ENCODE measurements at regions not wholly inside any gene's neighbourhood (a gene's known extent, or its start where the extent isn't known, plus 50 kb on each side); places are given as distances from the start of the nearest gene placed in this dataset.
A peak's percentile ranks its signal among the peaks of the same experiment; 100 is the strongest.

DNA sequence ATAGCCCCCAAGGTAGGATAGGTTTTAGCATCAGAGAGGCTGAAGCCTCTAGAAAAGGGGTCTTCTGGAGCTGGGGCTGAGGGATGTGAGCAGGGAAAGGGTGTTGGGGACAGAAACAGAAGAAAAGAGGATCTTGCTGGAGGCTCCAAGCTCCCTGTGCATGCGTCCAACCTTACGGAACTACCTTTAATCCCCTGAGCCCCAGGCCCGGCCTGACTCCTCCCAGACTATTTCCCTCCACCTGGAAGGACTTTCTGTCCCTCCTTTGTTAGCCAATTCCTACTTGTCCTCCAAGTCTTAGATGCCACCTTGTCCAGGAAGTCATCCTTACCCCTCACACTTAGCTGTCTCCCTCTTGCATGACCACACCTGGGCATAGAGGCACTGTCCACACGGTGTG is 50.0 kb upstream of the VPS8 start:
- Mint-ChIP-seq H3K36me3 (ENCODE audit: low read depth) (no peaks in the 10 kb centered on the region), H3K27ac (ENCODE audit: unreplicated experiment) (peak overlapping the region; percentile 24), H3K4me1 (ENCODE audit: low read depth) (peaks cover 48% of the 10 kb centered on the region), H3K27me3 (ENCODE audit: low read depth) (peaks cover under 1% of the 10 kb centered on the region), H3K9me3 (ENCODE audit: low read depth) (no peaks in the 10 kb centered on the region), H3K4me3 (ENCODE audit: unreplicated experiment) (no peak overlapping the region)
- DNase-seq (ENCODE audit: low spot score), result no peak
- TF ChIP-seq, protein P1, sequence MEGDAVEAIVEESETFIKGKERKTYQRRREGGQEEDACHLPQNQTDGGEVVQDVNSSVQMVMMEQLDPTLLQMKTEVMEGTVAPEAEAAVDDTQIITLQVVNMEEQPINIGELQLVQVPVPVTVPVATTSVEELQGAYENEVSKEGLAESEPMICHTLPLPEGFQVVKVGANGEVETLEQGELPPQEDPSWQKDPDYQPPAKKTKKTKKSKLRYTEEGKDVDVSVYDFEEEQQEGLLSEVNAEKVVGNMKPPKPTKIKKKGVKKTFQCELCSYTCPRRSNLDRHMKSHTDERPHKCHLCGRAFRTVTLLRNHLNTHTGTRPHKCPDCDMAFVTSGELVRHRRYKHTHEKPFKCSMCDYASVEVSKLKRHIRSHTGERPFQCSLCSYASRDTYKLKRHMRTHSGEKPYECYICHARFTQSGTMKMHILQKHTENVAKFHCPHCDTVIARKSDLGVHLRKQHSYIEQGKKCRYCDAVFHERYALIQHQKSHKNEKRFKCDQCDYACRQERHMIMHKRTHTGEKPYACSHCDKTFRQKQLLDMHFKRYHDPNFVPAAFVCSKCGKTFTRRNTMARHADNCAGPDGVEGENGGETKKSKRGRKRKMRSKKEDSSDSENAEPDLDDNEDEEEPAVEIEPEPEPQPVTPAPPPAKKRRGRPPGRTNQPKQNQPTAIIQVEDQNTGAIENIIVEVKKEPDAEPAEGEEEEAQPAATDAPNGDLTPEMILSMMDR (IDR thresholded peaks at IDR 0.05), result no peak
